ENCODE measurements at regions not wholly inside any gene's neighbourhood (a gene's known extent, or its start where the extent isn't known, plus 50 kb on each side); places are given as distances from the start of the nearest gene placed in this dataset.

DNA sequence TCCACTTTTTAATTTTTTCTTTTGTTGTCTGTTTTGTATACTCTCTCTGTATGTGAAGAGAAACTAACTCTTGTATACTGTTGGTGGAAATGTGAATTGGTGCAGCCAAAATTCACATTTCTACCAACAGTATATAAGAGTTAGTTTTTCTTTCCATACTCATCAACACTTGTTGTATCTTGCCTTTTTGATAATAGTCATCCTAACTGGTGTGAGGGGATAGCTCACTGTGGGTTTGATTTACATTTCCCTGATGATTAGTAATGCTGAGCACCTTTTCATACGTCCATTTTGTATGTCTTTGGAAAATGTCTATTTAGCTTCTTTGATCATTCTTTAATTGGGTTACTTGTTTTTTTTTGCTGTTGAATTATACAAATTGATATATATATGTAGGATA lies 375.5 kb upstream of the IGFBP3 start:
- Histone ChIP-seq H3K9me3 (ENCODE audit: control insufficient read depth, low read length) (peaks cover 24% of the 10 kb centered on the region), H3K14ac (ENCODE audit: low read length in 2 of 2) (no peak overlapping the region), H3K9ac (ENCODE audit: low read length) (no peak overlapping the region), H4K91ac (ENCODE audit: low read length) (no peak overlapping the region), H2BK5ac (ENCODE audit: low read depth, low read length, poor library complexity, severe bottlenecking) (no peak overlapping the region), H3K79me1 (replicated peaks; ENCODE audit: low read length, poor library complexity, severe bottlenecking) (no peaks in the 10 kb centered on the region), H2AFZ (ENCODE audit: low read depth, low read length) (no peak overlapping the region), H3K4ac (ENCODE audit: low read depth in 1 of 2, low read length in 2 of 2) (no peak overlapping the region), H3K27me3 (ENCODE audit: control insufficient read depth in 1 of 2, insufficient read depth in 1 of 2, low read length in 2 of 2) (no peaks in the 10 kb centered on the region), H2BK15ac (ENCODE audit: low read depth, poor library complexity, severe bottlenecking) (no peak overlapping the region), H3K23ac (ENCODE audit: low read length in 2 of 2) (no peak overlapping the region), H4K8ac (ENCODE audit: low read length) (no peak overlapping the region), H2BK120ac (ENCODE audit: low read depth, low read length) (no peak overlapping the region), H3K4me3 (ENCODE audit: insufficient read depth in 1 of 2, low read depth in 1 of 2, low read length in 2 of 2) (no peak overlapping the region), H3K18ac (ENCODE audit: low read depth in 1 of 2, low read length in 2 of 2) (no peak overlapping the region), H2BK12ac (ENCODE audit: low read length in 2 of 2) (no peak overlapping the region), H3K4me2 (ENCODE audit: low read length, poor library complexity, severe bottlenecking) (no peak overlapping the region), H3K4me1 (ENCODE audit: control insufficient read depth, insufficient read depth, low read depth, low read length) (peaks cover 2% of the 10 kb centered on the region), H3K27ac (ENCODE audit: low read length, poor library complexity, severe bottlenecking) (no peak overlapping the region), H2AK5ac (ENCODE audit: low read length, severe bottlenecking) (no peak overlapping the region), H3K36me3 (ENCODE audit: control insufficient read depth in 1 of 2, insufficient read depth in 2 of 2, low read depth in 1 of 2, low read length in 2 of 2) (no peaks in the 10 kb centered on the region)
- DNase-seq = no peak
- WGBS = no CpG with 5 or more reads among the region's 1 CpG

DNA sequence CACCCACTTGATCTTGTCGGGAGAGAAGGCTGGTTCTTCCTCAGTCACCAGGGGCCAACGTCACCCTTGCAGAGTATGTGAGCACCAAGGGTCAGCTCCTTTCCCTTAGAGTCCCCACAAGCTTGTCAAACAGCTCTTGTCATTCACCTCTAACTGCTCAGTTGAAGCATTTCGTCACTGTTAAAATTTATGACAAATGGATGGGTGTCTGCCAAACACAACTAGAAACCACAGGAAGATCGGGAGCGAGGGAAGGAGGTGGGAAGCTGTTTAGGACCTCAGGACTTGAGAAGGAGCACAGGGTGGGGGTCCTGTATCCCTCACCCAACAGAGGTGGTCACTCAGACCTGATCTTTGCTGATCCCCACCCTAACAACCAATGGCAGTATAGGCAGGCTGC lies 373.3 kb upstream of the IGFBP3 start:
- DNase-seq = no peak
- H3K27ac ChIP-seq (ENCODE audit: low read length, poor library complexity, severe bottlenecking) = no peak overlapping the region
- H3K4ac ChIP-seq (ENCODE audit: low read depth in 1 of 2, low read length in 2 of 2) = no peak overlapping the region
- no peak overlapping the region for H2BK12ac ChIP-seq (ENCODE audit: low read length in 2 of 2)
- H2BK120ac ChIP-seq (ENCODE audit: low read depth, low read length) = no peak overlapping the region
- peak overlapping the region; percentile 19 for H4K8ac ChIP-seq (ENCODE audit: low read length)
- H3K79me1 ChIP-seq (replicated peaks; ENCODE audit: low read length, poor library complexity, severe bottlenecking) = no peaks in the 10 kb centered on the region
- no peak overlapping the region for H2AK5ac ChIP-seq (ENCODE audit: low read length, severe bottlenecking)
- H3K9me3 ChIP-seq (ENCODE audit: control insufficient read depth, low read length) = peaks cover 22% of the 10 kb centered on the region
- no peak overlapping the region for H3K14ac ChIP-seq (ENCODE audit: low read length in 2 of 2)
- H4K91ac ChIP-seq (ENCODE audit: low read length) = no peak overlapping the region
- H3K18ac ChIP-seq (ENCODE audit: low read depth in 1 of 2, low read length in 2 of 2) = no peak overlapping the region
- H2BK15ac ChIP-seq (ENCODE audit: low read depth, poor library complexity, severe bottlenecking) = no peak overlapping the region
- no peaks in the 10 kb centered on the region for H3K27me3 ChIP-seq (ENCODE audit: control insufficient read depth in 1 of 2, insufficient read depth in 1 of 2, low read length in 2 of 2)
- H3K4me1 ChIP-seq (ENCODE audit: control insufficient read depth, insufficient read depth, low read depth, low read length) = peaks cover 6% of the 10 kb centered on the region
- H3K23ac ChIP-seq (ENCODE audit: low read length in 2 of 2) = no peak overlapping the region
- no peak overlapping the region for H3K4me3 ChIP-seq (ENCODE audit: insufficient read depth in 1 of 2, low read depth in 1 of 2, low read length in 2 of 2)
- no peak overlapping the region for H3K4me2 ChIP-seq (ENCODE audit: low read length, poor library complexity, severe bottlenecking)
- H3K9ac ChIP-seq (ENCODE audit: low read length) = no peak overlapping the region
- no peak overlapping the region for H2AFZ ChIP-seq (ENCODE audit: low read depth, low read length)
- no peak overlapping the region for H2BK5ac ChIP-seq (ENCODE audit: low read depth, low read length, poor library complexity, severe bottlenecking)
- no peaks in the 10 kb centered on the region for H3K36me3 ChIP-seq (ENCODE audit: control insufficient read depth in 1 of 2, insufficient read depth in 2 of 2, low read depth in 1 of 2, low read length in 2 of 2)
- 78% methylated on average over 4 of the region's 5 CpGs for WGBS

DNA sequence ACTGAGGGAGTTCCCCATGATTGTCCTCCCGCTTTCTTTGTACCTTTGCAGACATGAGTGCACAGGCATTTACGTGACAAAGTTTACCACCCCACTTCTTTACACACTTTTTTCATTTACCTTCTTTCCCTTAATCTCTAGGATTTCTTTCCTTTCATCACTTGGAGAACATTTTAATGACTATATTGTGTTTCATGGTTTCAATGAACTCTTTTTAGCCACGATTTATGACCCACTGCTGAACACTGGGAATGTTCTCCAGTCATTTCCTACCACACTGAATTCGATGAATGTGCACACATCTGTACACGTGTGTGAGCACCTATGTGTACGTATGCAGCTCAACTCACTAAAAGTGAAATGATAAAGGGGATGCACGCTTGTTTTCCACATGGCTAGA lies 371.7 kb upstream of the IGFBP3 start:
- Histone ChIP-seq H2BK15ac (ENCODE audit: low read depth, poor library complexity, severe bottlenecking) (no peak overlapping the region), H3K27ac (ENCODE audit: low read length, poor library complexity, severe bottlenecking) (no peak overlapping the region), H3K4me1 (ENCODE audit: control insufficient read depth, insufficient read depth, low read depth, low read length) (peaks cover 6% of the 10 kb centered on the region), H2AK5ac (ENCODE audit: low read length, severe bottlenecking) (no peak overlapping the region), H3K27me3 (ENCODE audit: control insufficient read depth in 1 of 2, insufficient read depth in 1 of 2, low read length in 2 of 2) (no peaks in the 10 kb centered on the region), H3K4me2 (ENCODE audit: low read length, poor library complexity, severe bottlenecking) (no peak overlapping the region), H3K36me3 (ENCODE audit: control insufficient read depth in 1 of 2, insufficient read depth in 2 of 2, low read depth in 1 of 2, low read length in 2 of 2) (no peaks in the 10 kb centered on the region), H3K14ac (ENCODE audit: low read length in 2 of 2) (no peak overlapping the region), H3K9me3 (ENCODE audit: control insufficient read depth, low read length) (peaks cover 15% of the 10 kb centered on the region), H4K91ac (ENCODE audit: low read length) (no peak overlapping the region), H3K9ac (ENCODE audit: low read length) (peak overlapping the region; percentile 83), H2BK120ac (ENCODE audit: low read depth, low read length) (no peak overlapping the region), H2AFZ (ENCODE audit: low read depth, low read length) (no peak overlapping the region), H3K18ac (ENCODE audit: low read depth in 1 of 2, low read length in 2 of 2) (no peak overlapping the region), H2BK5ac (ENCODE audit: low read depth, low read length, poor library complexity, severe bottlenecking) (no peak overlapping the region), H4K8ac (ENCODE audit: low read length) (no peak overlapping the region), H2BK12ac (ENCODE audit: low read length in 2 of 2) (peak overlapping the region in 1 of 2 experiments; percentile 47), H3K79me1 (replicated peaks; ENCODE audit: low read length, poor library complexity, severe bottlenecking) (no peaks in the 10 kb centered on the region), H3K23ac (ENCODE audit: low read length in 2 of 2) (no peak overlapping the region), H3K4ac (ENCODE audit: low read depth in 1 of 2, low read length in 2 of 2) (no peak overlapping the region), H3K4me3 (ENCODE audit: insufficient read depth in 1 of 2, low read depth in 1 of 2, low read length in 2 of 2) (no peak overlapping the region)
- DNase-seq = no peak
- 91% methylated on average over 6 of the region's 7 CpGs for WGBS

DNA sequence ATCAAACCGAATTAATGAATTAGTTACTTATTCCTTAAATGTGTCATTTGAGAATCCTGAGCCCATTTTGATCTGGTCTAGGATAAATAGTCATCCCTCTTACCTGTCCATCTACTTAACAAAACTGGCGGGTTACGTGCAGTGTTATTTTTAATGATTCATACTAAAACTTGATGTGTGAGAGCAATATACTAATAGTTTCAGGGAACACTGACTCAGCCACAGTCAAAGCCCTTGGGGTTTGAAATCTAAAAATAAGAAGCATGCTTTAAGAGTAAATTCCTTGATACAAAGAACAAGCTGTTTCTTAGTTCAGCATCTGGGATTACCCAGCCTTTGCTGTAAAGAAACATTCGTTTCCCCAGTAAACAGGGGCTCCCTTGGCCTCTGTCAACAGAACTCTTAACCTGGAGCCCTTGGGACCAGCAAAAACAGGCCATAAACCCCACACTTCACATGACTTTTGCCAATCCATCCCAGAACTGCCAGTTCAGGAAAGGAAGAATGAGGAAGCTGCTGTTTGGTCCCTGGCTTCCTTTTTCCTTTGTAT lies 370.6 kb upstream of the IGFBP3 start:
- H4K8ac ChIP-seq (ENCODE audit: low read length) = no peak overlapping the region
- no peak overlapping the region for H3K23ac ChIP-seq (ENCODE audit: low read length in 2 of 2)
- no peak overlapping the region for H2BK12ac ChIP-seq (ENCODE audit: low read length in 2 of 2)
- H3K36me3 ChIP-seq (ENCODE audit: control insufficient read depth in 1 of 2, insufficient read depth in 2 of 2, low read depth in 1 of 2, low read length in 2 of 2) = no peaks in the 10 kb centered on the region
- no peak overlapping the region for H3K4me2 ChIP-seq (ENCODE audit: low read length, poor library complexity, severe bottlenecking)
- H2AFZ ChIP-seq (ENCODE audit: low read depth, low read length) = no peak overlapping the region
- H3K4ac ChIP-seq (ENCODE audit: low read depth in 1 of 2, low read length in 2 of 2) = no peak overlapping the region
- peak overlapping the region; percentile 83 for H3K9ac ChIP-seq (ENCODE audit: low read length)
- WGBS = 0% methylated on average over 1 of the region's 4 CpGs
- peaks cover 6% of the 10 kb centered on the region for H3K4me1 ChIP-seq (ENCODE audit: control insufficient read depth, insufficient read depth, low read depth, low read length)
- no peaks in the 10 kb centered on the region for H3K79me1 ChIP-seq (replicated peaks; ENCODE audit: low read length, poor library complexity, severe bottlenecking)
- H3K18ac ChIP-seq (ENCODE audit: low read depth in 1 of 2, low read length in 2 of 2) = no peak overlapping the region
- no peak overlapping the region for H3K27ac ChIP-seq (ENCODE audit: low read length, poor library complexity, severe bottlenecking)
- no peak overlapping the region for H4K91ac ChIP-seq (ENCODE audit: low read length)
- peaks cover 6% of the 10 kb centered on the region for H3K9me3 ChIP-seq (ENCODE audit: control insufficient read depth, low read length)
- no peak overlapping the region for H2BK5ac ChIP-seq (ENCODE audit: low read depth, low read length, poor library complexity, severe bottlenecking)
- H3K27me3 ChIP-seq (ENCODE audit: control insufficient read depth in 1 of 2, insufficient read depth in 1 of 2, low read length in 2 of 2) = no peaks in the 10 kb centered on the region
- no peak overlapping the region for H2BK15ac ChIP-seq (ENCODE audit: low read depth, poor library complexity, severe bottlenecking)
- peak overlapping the region in 1 of 2 experiments; percentile 56 for H3K4me3 ChIP-seq (ENCODE audit: insufficient read depth in 1 of 2, low read depth in 1 of 2, low read length in 2 of 2)
- no peak overlapping the region for H2AK5ac ChIP-seq (ENCODE audit: low read length, severe bottlenecking)
- peak; percentile 65 for DNase-seq
- H3K14ac ChIP-seq (ENCODE audit: low read length in 2 of 2) = no peak overlapping the region
- peak overlapping the region; percentile 42 for H2BK120ac ChIP-seq (ENCODE audit: low read depth, low read length)

All from mesenchymal stem cell (in vitro differentiated cells and primary cell).